ENCODE measurements at regions not wholly inside any gene's neighbourhood (a gene's known extent, or its start where the extent isn't known, plus 50 kb on each side); places are given as distances from the start of the nearest gene placed in this dataset.

DNA sequence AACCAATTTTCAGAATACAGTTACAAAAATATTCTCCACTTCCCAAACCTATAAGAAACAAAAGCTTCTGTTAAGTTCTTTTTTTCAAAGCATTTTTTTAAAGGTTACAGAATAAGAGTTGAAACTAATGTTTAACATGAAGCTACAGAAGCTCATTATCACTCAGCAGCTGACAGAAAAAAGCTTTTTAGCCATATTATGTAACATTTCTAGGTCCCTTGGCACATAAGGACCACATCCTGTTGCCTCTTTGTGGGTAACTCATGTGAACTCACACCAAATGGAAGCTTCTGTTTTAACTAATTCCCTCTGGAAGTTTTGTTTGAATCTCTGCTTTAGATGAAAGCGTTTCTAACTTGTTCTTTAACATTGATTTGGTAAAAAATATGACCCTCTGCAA lies 242.5 kb upstream of the TMPRSS15 start:
- TF ChIP-seq ZNF274 (IDR thresholded peaks at IDR 0.05; ENCODE audit: low read depth, low read length): no peak
- TF ChIP-seq YY1 (IDR thresholded peaks at IDR 0.05; ENCODE audit: insufficient read depth, insufficient read length): no peak

All from NT2/D1 (cell line).